ENCODE measurements at regions not wholly inside any gene's neighbourhood (a gene's known extent, or its start where the extent isn't known, plus 50 kb on each side); places are given as distances from the start of the nearest gene placed in this dataset.
A peak's percentile ranks its signal among the peaks of the same experiment; 100 is the strongest.
"Not testable (repeated sequence)": the region's sequence is repeated elsewhere in the genome, so short reads cannot be mapped to it uniquely, and the experiment has no call there.

DNA sequence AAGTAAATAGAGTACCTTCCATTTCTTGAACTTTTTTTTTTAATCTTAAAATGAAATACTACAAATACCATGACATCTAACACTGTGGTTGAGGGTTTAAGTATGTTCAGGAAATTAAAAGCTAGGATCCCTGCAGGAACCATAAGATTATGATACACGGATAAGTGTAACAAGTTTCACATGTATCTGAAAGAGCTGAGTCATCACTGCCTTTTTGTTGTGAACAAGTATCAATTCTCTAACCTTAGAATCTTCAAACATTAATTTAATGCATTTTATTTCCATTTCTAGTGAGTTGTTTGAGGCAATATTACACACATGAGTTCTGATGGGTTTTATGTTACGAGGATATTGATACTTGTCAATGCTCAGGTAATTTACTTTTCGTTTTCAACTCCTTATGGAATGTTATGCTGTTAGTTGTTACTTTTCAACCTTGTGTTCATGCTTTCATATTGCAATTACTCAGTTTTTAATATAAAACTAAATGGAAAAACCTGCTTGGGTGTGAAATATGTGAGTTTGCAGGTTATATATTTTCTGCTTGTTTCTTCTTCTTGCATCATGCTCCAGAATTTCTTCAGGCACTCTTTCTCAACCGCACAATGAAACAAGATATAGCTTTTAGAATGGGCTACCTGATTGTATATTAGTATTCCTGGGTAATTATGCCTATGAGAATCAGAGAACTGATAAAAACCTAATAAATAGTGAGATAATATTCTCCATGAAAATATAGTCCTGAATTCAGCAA is 361.3 kb upstream of the MTNR1B start:
- Histone ChIP-seq H3K9me3 (no peaks in the 10 kb centered on the region), H3K36me3 (no peaks in the 10 kb centered on the region), H3K27ac (no peak overlapping the region), H3K27me3 (no peaks in the 10 kb centered on the region), H3K4me1 (no peaks in the 10 kb centered on the region), H3K4me3 (no peak overlapping the region)
- ATAC-seq (ENCODE audit: low FRiP score in 2 of 2) = no peak
- DNase-seq = no peak
- TF ChIP-seq, protein P1, sequence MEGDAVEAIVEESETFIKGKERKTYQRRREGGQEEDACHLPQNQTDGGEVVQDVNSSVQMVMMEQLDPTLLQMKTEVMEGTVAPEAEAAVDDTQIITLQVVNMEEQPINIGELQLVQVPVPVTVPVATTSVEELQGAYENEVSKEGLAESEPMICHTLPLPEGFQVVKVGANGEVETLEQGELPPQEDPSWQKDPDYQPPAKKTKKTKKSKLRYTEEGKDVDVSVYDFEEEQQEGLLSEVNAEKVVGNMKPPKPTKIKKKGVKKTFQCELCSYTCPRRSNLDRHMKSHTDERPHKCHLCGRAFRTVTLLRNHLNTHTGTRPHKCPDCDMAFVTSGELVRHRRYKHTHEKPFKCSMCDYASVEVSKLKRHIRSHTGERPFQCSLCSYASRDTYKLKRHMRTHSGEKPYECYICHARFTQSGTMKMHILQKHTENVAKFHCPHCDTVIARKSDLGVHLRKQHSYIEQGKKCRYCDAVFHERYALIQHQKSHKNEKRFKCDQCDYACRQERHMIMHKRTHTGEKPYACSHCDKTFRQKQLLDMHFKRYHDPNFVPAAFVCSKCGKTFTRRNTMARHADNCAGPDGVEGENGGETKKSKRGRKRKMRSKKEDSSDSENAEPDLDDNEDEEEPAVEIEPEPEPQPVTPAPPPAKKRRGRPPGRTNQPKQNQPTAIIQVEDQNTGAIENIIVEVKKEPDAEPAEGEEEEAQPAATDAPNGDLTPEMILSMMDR (IDR thresholded peaks at IDR 0.05) = no peak
- no peak for TF ChIP-seq POLR2AphosphoS5 (IDR thresholded peaks at IDR 0.05)
- no peak for TF ChIP-seq EP300 (IDR thresholded peaks at IDR 0.05)
- no peak for TF ChIP-seq POLR2A (IDR thresholded peaks at IDR 0.05)
- WGBS, 2 donors = 78 to 83% methylated on average over 4 of the region's 4 CpGs

GRCh38 chr11:92611157-92611556 is 358.3 kb upstream of the MTNR1B start:
- ATAC-seq (ENCODE audit: low FRiP score in 2 of 2) (no peak), DNase-seq (no peak)
- no peaks in the 10 kb centered on the region for H3K4me1 ChIP-seq
- no peak overlapping the region for H3K27ac ChIP-seq
- no peaks in the 10 kb centered on the region for H3K36me3 ChIP-seq
- no peak for TF ChIP-seq EP300 (IDR thresholded peaks at IDR 0.05)
- no peak for TF ChIP-seq POLR2A (IDR thresholded peaks at IDR 0.05)
- TF ChIP-seq, protein P1 (IDR thresholded peaks at IDR 0.05) = no peak
- no peak for TF ChIP-seq POLR2AphosphoS5 (IDR thresholded peaks at IDR 0.05)
- WGBS, 2 donors = 87 to 94% methylated on average over 4 of the region's 4 CpGs
- H3K9me3 ChIP-seq = no peaks in the 10 kb centered on the region
- no peak overlapping the region for H3K4me3 ChIP-seq
- no peaks in the 10 kb centered on the region for H3K27me3 ChIP-seq

DNA sequence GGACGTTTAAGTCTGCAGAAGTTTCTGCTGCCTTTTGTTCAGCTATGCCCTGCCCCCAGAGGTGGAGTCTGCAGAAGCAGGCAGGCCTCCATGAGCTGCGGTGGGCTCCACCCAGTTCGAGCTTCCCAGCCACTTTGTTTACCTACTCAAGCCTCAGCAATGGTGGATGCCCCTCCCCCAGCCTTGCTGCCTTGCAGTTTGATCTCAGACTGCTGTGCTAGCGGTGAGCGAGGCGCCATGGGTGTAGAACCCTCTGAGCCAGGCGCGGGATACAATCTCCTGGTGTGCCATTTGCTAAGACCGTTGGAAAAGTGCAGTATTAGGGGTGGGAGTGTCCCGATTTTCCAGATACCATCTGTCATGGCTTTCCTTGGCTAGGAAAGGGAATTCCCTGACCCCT is 351.4 kb upstream of the MTNR1B start:
- H3K4me1 ChIP-seq; H3K27me3 ChIP-seq; H3K27ac ChIP-seq; H3K9me3 ChIP-seq; ATAC-seq (ENCODE audit: low FRiP score in 2 of 2); H3K4me3 ChIP-seq; H3K36me3 ChIP-seq: not testable (repeated sequence)
- 87 to 98% methylated on average over 8 of the region's 10 CpGs for WGBS, 2 donors
- peak in 1 of 2 donors; percentile 14 for DNase-seq

DNA sequence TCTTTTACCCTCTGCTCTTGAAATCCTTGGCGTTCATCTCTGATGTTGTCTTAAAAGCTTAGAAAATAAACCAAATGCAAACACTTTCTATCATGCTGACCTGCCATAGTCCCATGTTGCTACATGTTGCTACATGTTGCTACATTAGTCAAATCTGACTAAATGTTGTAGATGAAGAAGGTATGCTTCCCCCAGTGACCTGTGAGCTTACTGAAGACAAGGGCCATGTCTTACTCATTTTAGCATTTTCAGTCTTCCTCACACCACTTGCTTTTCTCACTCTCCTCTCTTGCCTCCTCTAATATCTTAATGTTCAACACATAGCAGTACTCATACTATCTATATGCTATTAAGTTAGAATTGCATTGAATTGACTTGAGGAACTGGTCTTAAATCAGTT is 346.4 kb upstream of the MTNR1B start:
- ATAC-seq (ENCODE audit: low FRiP score in 2 of 2) (no peak), DNase-seq (no peak)
- Histone ChIP-seq H3K27me3 (no peaks in the 10 kb centered on the region), H3K4me1 (no peaks in the 10 kb centered on the region), H3K27ac (no peak overlapping the region), H3K4me3 (no peak overlapping the region), H3K9me3 (peaks cover 0 to 2% (median 0%) of the 10 kb centered on the region in 4 donors), H3K36me3 (no peaks in the 10 kb centered on the region)
- 80 to 90% methylated on average over 1 of the region's 1 CpG for WGBS, 2 donors
- TF ChIP-seq, protein P1 (IDR thresholded peaks at IDR 0.05) = no peak
- TF ChIP-seq POLR2A (IDR thresholded peaks at IDR 0.05) (no peak), EP300 (IDR thresholded peaks at IDR 0.05) (no peak), POLR2AphosphoS5 (IDR thresholded peaks at IDR 0.05) (no peak)

DNA sequence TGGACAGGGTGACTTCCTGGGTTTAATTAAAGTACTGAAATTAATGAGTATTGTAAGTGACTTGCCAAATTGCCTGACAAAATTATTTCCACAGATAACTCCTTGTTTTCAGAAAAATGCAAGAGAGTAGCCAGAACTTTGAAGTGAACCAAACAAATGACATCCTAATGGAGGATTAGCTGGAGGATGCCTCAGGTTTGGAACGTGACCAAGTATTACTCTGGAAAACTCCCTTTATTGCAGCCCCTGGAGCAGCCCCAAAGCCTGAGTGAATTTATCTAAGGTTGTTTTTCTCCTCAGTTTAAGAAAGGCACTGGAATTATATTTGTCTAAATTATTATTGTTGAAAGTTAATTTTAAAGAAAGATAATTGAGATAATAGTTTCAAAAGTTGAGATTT is 343.6 kb upstream of the MTNR1B start:
- Histone ChIP-seq H3K4me1 (no peaks in the 10 kb centered on the region), H3K27me3 (no peaks in the 10 kb centered on the region), H3K4me3 (no peak overlapping the region), H3K9me3 (no peaks in the 10 kb centered on the region), H3K36me3 (no peaks in the 10 kb centered on the region), H3K27ac (no peak overlapping the region)
- no peak for TF ChIP-seq POLR2AphosphoS5 (IDR thresholded peaks at IDR 0.05)
- TF ChIP-seq, protein P1 (IDR thresholded peaks at IDR 0.05) = no peak
- TF ChIP-seq EP300 (IDR thresholded peaks at IDR 0.05) = no peak
- no peak for TF ChIP-seq POLR2A (IDR thresholded peaks at IDR 0.05)
- ATAC-seq (ENCODE audit: low FRiP score in 2 of 2) (no peak), DNase-seq (no peak)
- WGBS, 2 donors = 76% methylated on average over 1 of the region's 1 CpG

All from upper lobe of left lung (tissue), 6 donors.